Gastrocnemius medialis (tissue), 4 donors: ENCODE measurements at regions not wholly inside any gene's neighbourhood (a gene's known extent, or its start where the extent isn't known, plus 50 kb on each side); places are given as distances from the start of the nearest gene placed in this dataset.

Source experiments
- ATAC-seq, 2 donors: fragments of 150-250 bp; one replicate each; pipeline ENCODE4 v1.9.1; 2016
- DNase-seq, 2 donors: peaks; one replicate each; pipeline ENCODE4 v3.0.0-alpha.2; 2019
- H3K27ac ChIP-seq, 4 donors: fragments of 200-600 bp; sonication (generic); 1 replicate in 1 of 4; 2 replicates in 3 of 4; pipeline ENCODE4 v1.5.1; 2016 to 2018; ENCODE audit warnings: mild to moderate bottlenecking in 2 of 4, moderate library complexity in 1 of 4
- H3K27me3 ChIP-seq, 3 donors: fragments of 200-600 bp; sonication (generic) in 2 of 3; 1 replicate in 1 of 3; 2 replicates in 2 of 3; pipeline versions ENCODE4 v1.5.1 to v1.6.0; 2016 to 2019; ENCODE audit warnings: mild to moderate bottlenecking in 1 of 3, moderate library complexity in 1 of 3
- H3K36me3 ChIP-seq, 2 donors: fragments of 200-600 bp; sonication (generic) in 1 of 2; one replicate each; pipeline ENCODE4 v1.5.1; 2017 to 2018
- H3K4me1 ChIP-seq, 2 donors: fragments of 200-600 bp; sonication (generic) in 1 of 2; one replicate each; pipeline ENCODE4 v1.5.1; 2016 to 2017; ENCODE audit warnings: mild to moderate bottlenecking in 2 of 2
- H3K4me3 ChIP-seq, 4 donors: fragments of 200-600 bp; sonication (generic) in 3 of 4; 1 replicate in 1 of 4; 2 replicates in 3 of 4; pipeline ENCODE4 v1.5.1; 2016 to 2019; ENCODE audit warnings: mild to moderate bottlenecking in 2 of 4
- H3K9me3 ChIP-seq, 3 donors: fragments of 200-600 bp; sonication (generic) in 2 of 3; 1 replicate in 1 of 3; 2 replicates in 2 of 3; pipeline ENCODE4 v1.5.1; 2016 to 2019
- CTCF ChIP-seq, 5 experiments: fragments of 450-650 bp in 3 of 5; fragments of 200-600 bp in 2 of 5; sonication (generic) in 2 of 5; IDR thresholded peaks in 4 of 5; conservative IDR thresholded peaks in 1 of 5; 1 replicate in 4 of 5; 2 replicates in 1 of 5; pipeline ENCODE4 v1.5.1; 2016 to 2019; ENCODE audit warnings: antibody characterized with exemption in 5 of 5, mild to moderate bottlenecking in 3 of 5, moderate library complexity in 3 of 5
- POLR2A ChIP-seq, 2 donors: fragments of 450-650 bp; IDR thresholded peaks; one replicate each; pipeline ENCODE4 v1.6.1; 2017; ENCODE audit warnings: antibody characterized with exemption in 2 of 2, mild to moderate bottlenecking in 2 of 2, moderate library complexity in 2 of 2
- in situ Hi-C, 4 donors: fragments of 200-750 bp; cut with MboI; loops; one replicate each; pipeline versions ENCODE4 v1.15.0 to v1.8.0; 2017; ENCODE audit warnings: low sequenced_read_pairs in 4 of 4
- intact Hi-C: fragments of 100-400 bp; cut with DNase I; formaldehyde crosslinking; loops from one replicate; pipeline ENCODE4 v1.15.1; 2023; ENCODE audit warnings: low total_unique reads

GRCh38 chr18:73884868-73885267 is 262.8 kb downstream of the FBXO15 start:
- Histone ChIP-seq H3K4me1 (no peaks in the 10 kb centered on the region), H3K27ac (no peak overlapping the region), H3K36me3 (no peaks in the 10 kb centered on the region), H3K9me3 (no peaks in the 10 kb centered on the region), H3K4me3 (no peak overlapping the region), H3K27me3 (no peaks in the 10 kb centered on the region)
- DNase-seq: no peak
- in situ Hi-C loops (no loop called here), intact Hi-C loops (no loop called here)
- no peak for ATAC-seq
- TF ChIP-seq CTCF (IDR thresholded peaks at IDR 0.05 in 4 of 5, conservative IDR thresholded peaks at IDR 0.05 in 1 of 5) (no peak), POLR2A (IDR thresholded peaks at IDR 0.05) (no peak)

- Histone ChIP-seq H3K9me3 (no peaks in the 10 kb centered on the region), H3K4me1 (no peaks in the 10 kb centered on the region), H3K27me3 (no peaks in the 10 kb centered on the region), H3K4me3 (no peak overlapping the region), H3K27ac (no peak overlapping the region), H3K36me3 (no peaks in the 10 kb centered on the region)
- no peak for ATAC-seq
- intact Hi-C loops: no loop called here
- in situ Hi-C loops: no loop called here
- DNase-seq: no peak
- TF ChIP-seq POLR2A (IDR thresholded peaks at IDR 0.05) (no peak), CTCF (IDR thresholded peaks at IDR 0.05 in 4 of 5, conservative IDR thresholded peaks at IDR 0.05 in 1 of 5) (no peak)
Measured at GRCh38 chr18:73881396-73881917, 266.2 kb downstream of the FBXO15 start.

- Histone ChIP-seq H3K9me3 (no peaks in the 10 kb centered on the region), H3K27me3 (no peaks in the 10 kb centered on the region), H3K27ac (no peak overlapping the region), H3K4me3 (no peak overlapping the region), H3K36me3 (no peaks in the 10 kb centered on the region), H3K4me1 (no peaks in the 10 kb centered on the region)
- intact Hi-C loops (no loop called here), in situ Hi-C loops (no loop called here)
- TF ChIP-seq POLR2A (IDR thresholded peaks at IDR 0.05): no peak
- no peak for TF ChIP-seq CTCF (IDR thresholded peaks at IDR 0.05 in 4 of 5, conservative IDR thresholded peaks at IDR 0.05 in 1 of 5)
- no peak for ATAC-seq
- DNase-seq: no peak
Measured at GRCh38 chr18:73880387-73880786, 267.2 kb downstream of the FBXO15 start.

GRCh38 chr18:73879766-73880165 is 267.9 kb downstream of the FBXO15 start:
- ATAC-seq: no peak

More at GRCh38 chr18:73879766-73880165, 267.9 kb downstream of the FBXO15 start:
- intact Hi-C loops: no loop called here
- Histone ChIP-seq H3K4me1 (no peaks in the 10 kb centered on the region), H3K9me3 (no peaks in the 10 kb centered on the region), H3K4me3 (no peak overlapping the region), H3K27me3 (no peaks in the 10 kb centered on the region), H3K27ac (no peak overlapping the region), H3K36me3 (no peaks in the 10 kb centered on the region)
- DNase-seq: no peak
- no peak for TF ChIP-seq CTCF (IDR thresholded peaks at IDR 0.05 in 4 of 5, conservative IDR thresholded peaks at IDR 0.05 in 1 of 5)
- no peak for TF ChIP-seq POLR2A (IDR thresholded peaks at IDR 0.05)
- in situ Hi-C loops: no loop called here
